Spleen (tissue), 7 donors: ENCODE measurements at regions not wholly inside any gene's neighbourhood (a gene's known extent, or its start where the extent isn't known, plus 50 kb on each side); places are given as distances from the start of the nearest gene placed in this dataset.

Source experiments
- CTCF ChIP-seq, 11 experiments: fragments of 200-600 bp in 7 of 11; fragments of 450-650 bp in 4 of 11; sonication (generic) in 4 of 11; IDR thresholded peaks in 8 of 11; conservative IDR thresholded peaks in 3 of 11; 1 replicate in 7 of 11; 2 replicates in 4 of 11; pipeline versions ENCODE4 v1.4.0 to v1.8.0; 2016 to 2021; ENCODE audit warnings: antibody characterized with exemption in 11 of 11, inconsistent platforms in 4 of 11, mild to moderate bottlenecking in 1 of 11
- POLR2A ChIP-seq, 3 donors: fragments of 450-650 bp; IDR thresholded peaks; one replicate each; pipeline ENCODE4 v1.5.1; 2017; ENCODE audit warnings: antibody characterized with exemption in 3 of 3, mild to moderate bottlenecking in 1 of 3
- POLR2AphosphoS5 ChIP-seq, 3 donors: sonication (generic); formaldehyde crosslinking; IDR thresholded peaks; one replicate each; pipeline ENCODE4 v1.5.1; 2017; ENCODE audit warnings: antibody characterized with exemption in 3 of 3
- donor health status: DM: no; HTN: no; CAD: no; lungs with moderate emphysema.
- donor health status: DM: no; HTN: no; CAD: no.
- donor health status: DM: no; HTN: no; CAD: no.

DNA sequence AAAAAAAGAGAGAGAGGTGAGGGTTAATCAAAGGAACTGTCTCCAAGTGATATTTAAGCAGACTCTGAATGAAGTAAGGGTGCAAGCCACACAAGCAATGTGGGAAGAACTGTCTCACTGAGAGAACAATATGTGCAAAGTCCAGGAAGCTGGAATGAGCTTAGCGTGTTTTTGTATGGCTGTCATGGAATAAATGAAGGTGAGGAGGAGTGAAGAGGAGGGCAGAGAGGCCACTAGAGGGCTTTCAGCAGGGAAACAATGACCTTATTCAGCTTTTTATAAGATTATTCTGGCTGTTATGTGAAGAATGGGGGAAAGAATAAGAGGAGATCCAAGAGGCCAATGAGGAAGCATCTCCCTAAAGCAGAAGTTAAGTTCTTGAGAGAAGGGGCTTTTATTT, 86.9 kb upstream of the COL8A1 start:
- TF ChIP-seq CTCF (IDR thresholded peaks at IDR 0.05 in 8 of 11, conservative IDR thresholded peaks at IDR 0.05 in 3 of 11) (no peak), POLR2A (IDR thresholded peaks at IDR 0.05) (no peak), POLR2AphosphoS5 (IDR thresholded peaks at IDR 0.05) (no peak)
